ENCODE measurements at regions not wholly inside any gene's neighbourhood (a gene's known extent, or its start where the extent isn't known, plus 50 kb on each side); places are given as distances from the start of the nearest gene placed in this dataset.

- 90 to 96% (median 93%) methylated on average over 7 of the region's 7 CpGs for WGBS, 5 donors
- intact Hi-C loops (cut with DNase I; ENCODE audit: low total_unique reads) = loop anchor here (10.0 kb wide), 1 partner anchor 48 kb away; the partner anchor contains the start of gene CDKN2AIPNL
These were observed 51.6 kb upstream of the CDKN2AIPNL start for GRCh38 chr5:134463176-134463720.

DNA sequence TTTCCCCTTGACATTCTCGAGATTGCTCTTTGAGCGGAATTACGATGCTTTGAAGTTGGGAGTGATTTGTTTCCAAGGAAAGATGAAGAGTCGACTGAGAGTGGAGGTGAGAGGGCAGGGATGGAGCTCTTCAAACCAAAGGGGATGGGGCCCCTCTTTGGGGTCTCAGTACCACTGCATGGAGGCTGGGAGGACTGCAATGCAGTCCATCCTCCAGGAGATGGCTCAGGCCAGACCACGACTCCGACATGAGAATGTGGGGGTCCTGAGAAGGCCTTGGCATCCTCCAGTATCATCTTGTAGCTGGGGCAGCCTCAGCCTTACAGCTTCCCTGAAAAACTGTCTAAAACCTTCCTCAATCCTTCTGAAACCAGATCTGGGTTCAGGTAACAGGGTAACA is 51.1 kb upstream of the CDKN2AIPNL start:
- Histone ChIP-seq H3K36me3 (no peaks in the 10 kb centered on the region), H3K27ac (no peak overlapping the region), H3K4me1 (peaks cover 4 to 44% (median 39%) of the 10 kb centered on the region in 6 donors), H3K4me3 (no peak overlapping the region), H3K27me3 (replicated peaks in 1 of 7) (no peaks in the 10 kb centered on the region), H3K9me3 (no peaks in the 10 kb centered on the region)
- TF ChIP-seq POLR2AphosphoS5 (IDR thresholded peaks at IDR 0.05) (no peak), CTCF (IDR thresholded peaks at IDR 0.05 in 8 of 11, conservative IDR thresholded peaks at IDR 0.05 in 3 of 11) (no peak), POLR2A (IDR thresholded peaks at IDR 0.05) (no peak)
- intact Hi-C loops (cut with DNase I; ENCODE audit: low total_unique reads) = loop anchor here (10.0 kb wide), 1 partner anchor 48 kb away; the partner anchor contains the start of gene CDKN2AIPNL
- 84 to 96% (median 95%) methylated on average over 6 of the region's 6 CpGs for WGBS, 5 donors
- DNase-seq = peak; percentile 48

More at GRCh38 chr5:134463176-134463720, 51.6 kb upstream of the CDKN2AIPNL start:
- H3K36me3 ChIP-seq = no peaks in the 10 kb centered on the region
- H3K4me1 ChIP-seq = peaks cover 4 to 46% (median 40%) of the 10 kb centered on the region in 6 donors
- no peaks in the 10 kb centered on the region for H3K27me3 ChIP-seq (replicated peaks in 1 of 7)
- H3K9me3 ChIP-seq = no peaks in the 10 kb centered on the region
- TF ChIP-seq CTCF (IDR thresholded peaks at IDR 0.05 in 8 of 11, conservative IDR thresholded peaks at IDR 0.05 in 3 of 11) = no peak
- no peak for TF ChIP-seq POLR2A (IDR thresholded peaks at IDR 0.05)
- no peak for TF ChIP-seq POLR2AphosphoS5 (IDR thresholded peaks at IDR 0.05)
- H3K27ac ChIP-seq = peak overlapping the region in 1 of 8 donors; percentile 98
- DNase-seq = peak; percentile 51
- no peak overlapping the region for H3K4me3 ChIP-seq

- TF ChIP-seq CTCF (IDR thresholded peaks at IDR 0.05 in 8 of 11, conservative IDR thresholded peaks at IDR 0.05 in 3 of 11) (no peak), POLR2A (IDR thresholded peaks at IDR 0.05) (no peak), POLR2AphosphoS5 (IDR thresholded peaks at IDR 0.05) (no peak)
- Histone ChIP-seq H3K4me1 (peaks cover 4 to 38% (median 33%) of the 10 kb centered on the region in 6 donors), H3K27me3 (replicated peaks in 1 of 7) (no peaks in the 10 kb centered on the region), H3K4me3 (no peak overlapping the region), H3K36me3 (no peaks in the 10 kb centered on the region), H3K9me3 (no peaks in the 10 kb centered on the region), H3K27ac (no peak overlapping the region)
- DNase-seq = peak; percentile 47
- intact Hi-C loops (cut with DNase I; ENCODE audit: low total_unique reads) = loop anchor here (10.0 kb wide), 1 partner anchor 47 kb away; the partner anchor contains the start of gene CDKN2AIPNL
- 88 to 100% (median 90%) methylated on average over 2 of the region's 2 CpGs for WGBS, 5 donors
These were observed 50.4 kb upstream of the CDKN2AIPNL start for GRCh38 chr5:134462047-134462575.
